ENCODE measurements at regions not wholly inside any gene's neighbourhood (a gene's known extent, or its start where the extent isn't known, plus 50 kb on each side); places are given as distances from the start of the nearest gene placed in this dataset.

- ATAC-seq = no peak
Observed at GRCh38 chr6:113317891-113318574, 539.1 kb upstream of the MARCKS start.

GRCh38 chr6:113318575-113318917 lies 538.6 kb upstream of the MARCKS start:
- no peak for TF ChIP-seq CTCF (IDR thresholded peaks at IDR 0.05)
- intact Hi-C loops (cut with DNase I) = no loop called here
- no peak for ATAC-seq

More at GRCh38 chr6:113317891-113318574, 539.1 kb upstream of the MARCKS start:
- no peak overlapping the region for H3K27ac ChIP-seq
- no peaks in the 10 kb centered on the region for H3K9me3 ChIP-seq
- intact Hi-C loops (cut with DNase I) = no loop called here
- H3K4me1 ChIP-seq = no peaks in the 10 kb centered on the region
- H3K36me3 ChIP-seq = no peaks in the 10 kb centered on the region
- H3K27me3 ChIP-seq (ENCODE audit: low read depth) = no peaks in the 10 kb centered on the region
- no peak for DNase-seq
- TF ChIP-seq CTCF (IDR thresholded peaks at IDR 0.05) = no peak
- H3K4me3 ChIP-seq = no peak overlapping the region

GRCh38 chr6:113320653-113321052 lies 536.5 kb upstream of the MARCKS start:
- Histone ChIP-seq H3K27ac (no peak overlapping the region), H3K4me1 (no peaks in the 10 kb centered on the region), H3K4me3 (no peak overlapping the region), H3K9me3 (no peaks in the 10 kb centered on the region), H3K36me3 (no peaks in the 10 kb centered on the region), H3K27me3 (ENCODE audit: low read depth) (no peaks in the 10 kb centered on the region)
- ATAC-seq (no peak), DNase-seq (no peak)
- intact Hi-C loops (cut with DNase I) = no loop called here
- no peak for TF ChIP-seq CTCF (IDR thresholded peaks at IDR 0.05)

More at GRCh38 chr6:113318575-113318917, 538.6 kb upstream of the MARCKS start:
- Histone ChIP-seq H3K27me3 (ENCODE audit: low read depth) (no peaks in the 10 kb centered on the region), H3K27ac (no peak overlapping the region), H3K36me3 (no peaks in the 10 kb centered on the region), H3K4me1 (no peaks in the 10 kb centered on the region), H3K4me3 (no peak overlapping the region), H3K9me3 (no peaks in the 10 kb centered on the region)
- no peak for DNase-seq

- no peaks in the 10 kb centered on the region for H3K36me3 ChIP-seq
- DNase-seq = no peak
- H3K27ac ChIP-seq = no peak overlapping the region
- intact Hi-C loops (cut with DNase I) = no loop called here
- no peak for TF ChIP-seq CTCF (IDR thresholded peaks at IDR 0.05)
- no peaks in the 10 kb centered on the region for H3K27me3 ChIP-seq (ENCODE audit: low read depth)
- ATAC-seq = no peak
- no peak overlapping the region for H3K4me3 ChIP-seq
- no peaks in the 10 kb centered on the region for H3K4me1 ChIP-seq
- no peaks in the 10 kb centered on the region for H3K9me3 ChIP-seq
Observed at GRCh38 chr6:113326781-113327180, 530.4 kb upstream of the MARCKS start.

- Histone ChIP-seq H3K36me3 (no peaks in the 10 kb centered on the region), H3K4me3 (no peak overlapping the region), H3K9me3 (no peaks in the 10 kb centered on the region), H3K4me1 (no peaks in the 10 kb centered on the region), H3K27ac (no peak overlapping the region), H3K27me3 (ENCODE audit: low read depth) (no peaks in the 10 kb centered on the region)
- TF ChIP-seq CTCF (IDR thresholded peaks at IDR 0.05) = no peak
- ATAC-seq (no peak), DNase-seq (no peak)
- intact Hi-C loops (cut with DNase I) = no loop called here
Observed at GRCh38 chr6:113328886-113329381, 528.2 kb upstream of the MARCKS start.
